NT2/D1 (cell line): ENCODE measurements at regions not wholly inside any gene's neighbourhood (a gene's known extent, or its start where the extent isn't known, plus 50 kb on each side); places are given as distances from the start of the nearest gene placed in this dataset.

ENCODE experiments used
- SUZ12 ChIP-seq: IDR thresholded peaks from 2 replicates; pipeline ENCODE4 v1.6.1; 2011; ENCODE audit not compliant: insufficient read length, insufficient read depth; ENCODE audit errors: extremely low read depth
- YY1 ChIP-seq: IDR thresholded peaks from 2 replicates; pipeline ENCODE4 v1.6.1; 2011; ENCODE audit not compliant: insufficient read length, insufficient read depth

DNA sequence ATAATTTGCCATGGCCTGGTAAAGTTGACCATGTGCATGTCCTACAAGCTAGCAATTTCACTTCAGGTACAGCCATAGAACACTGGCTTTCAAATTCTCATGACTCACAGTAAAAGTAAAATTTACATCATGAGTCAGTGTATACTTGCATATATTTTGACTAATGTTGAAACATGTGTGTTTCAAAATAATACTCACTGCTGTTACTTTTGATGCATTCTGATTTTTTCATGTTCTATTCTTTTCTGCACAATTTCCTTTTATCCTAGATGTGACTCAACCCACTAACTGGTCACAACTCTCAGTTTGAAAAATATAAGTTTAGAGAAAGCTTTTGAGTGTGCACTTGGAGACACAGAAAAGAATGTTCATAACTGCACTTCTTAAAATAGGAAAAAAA, 365.7 kb downstream of the FGF13 start:
- TF ChIP-seq SUZ12 (no peak), YY1 (no peak)
